Tibial nerve (tissue), 4 donors: ENCODE measurements at regions not wholly inside any gene's neighbourhood (a gene's known extent, or its start where the extent isn't known, plus 50 kb on each side); places are given as distances from the start of the nearest gene placed in this dataset.

Experiments
- DNase-seq, 2 donors: peaks; one replicate each; pipeline ENCODE4 v3.0.0-alpha.2; 2019; ENCODE audit warnings: low spot score in 2 of 2
- H3K27ac ChIP-seq, 4 donors: fragments of 200-600 bp; sonication (generic) in 3 of 4; one replicate each; pipeline ENCODE4 v1.5.1; 2017 to 2019; ENCODE audit warnings: mild to moderate bottlenecking in 1 of 4
- H3K27me3 ChIP-seq, 2 donors: fragments of 200-600 bp; sonication (generic) in 1 of 2; one replicate each; pipeline versions ENCODE4 v1.5.1 to v1.6.0; 2017 to 2019
- H3K36me3 ChIP-seq, 3 donors: fragments of 200-600 bp; sonication (generic); one replicate each; pipeline ENCODE4 v1.5.1; 2018 to 2019
- H3K4me1 ChIP-seq, 4 donors: fragments of 200-600 bp; sonication (generic) in 3 of 4; one replicate each; pipeline ENCODE4 v1.5.1; 2017 to 2019
- H3K4me3 ChIP-seq, 4 donors: fragments of 200-600 bp; sonication (generic) in 3 of 4; one replicate each; pipeline ENCODE4 v1.5.1; 2017 to 2019; ENCODE audit warnings: mild to moderate bottlenecking in 1 of 4, moderate library complexity in 1 of 4
- H3K9me3 ChIP-seq, 4 donors: fragments of 200-600 bp; sonication (generic) in 3 of 4; one replicate each; pipeline ENCODE4 v1.5.1; 2017 to 2019
- CTCF ChIP-seq, 5 experiments: fragments of 200-600 bp in 3 of 5; fragments of 450-650 bp in 2 of 5; sonication (generic) in 3 of 5; IDR thresholded peaks; one replicate each; pipeline ENCODE4 v1.5.1; 2016 to 2019; ENCODE audit warnings: antibody characterized with exemption in 5 of 5, mild to moderate bottlenecking in 3 of 5, moderate library complexity in 2 of 5
- EP300 ChIP-seq, 2 donors: sonication (generic); formaldehyde crosslinking; IDR thresholded peaks; one replicate each; pipeline ENCODE4 v1.6.1; 2017; ENCODE audit warnings: antibody characterized with exemption in 2 of 2, mild to moderate bottlenecking in 1 of 2
- POLR2A ChIP-seq, 2 donors: fragments of 450-650 bp; IDR thresholded peaks; one replicate each; pipeline ENCODE4 v1.6.1; 2017; ENCODE audit warnings: antibody characterized with exemption in 2 of 2, mild to moderate bottlenecking in 2 of 2, moderate library complexity in 2 of 2
- WGBS, 2 donors: methylation state at CpG; one replicate each; pipeline ENCODE4 v1.1.5; 2018; 5-methylcytosine and 5-hydroxymethylcytosine counted together

GRCh38 chr12:46884362-46884761 is 58.6 kb upstream of the SLC38A4 start:
- Histone ChIP-seq H3K9me3 (peaks cover 0 to 2% (median 0%) of the 10 kb centered on the region in 4 donors), H3K4me3 (no peak overlapping the region), H3K36me3 (no peaks in the 10 kb centered on the region), H3K27me3 (no peaks in the 10 kb centered on the region), H3K4me1 (no peaks in the 10 kb centered on the region), H3K27ac (no peak overlapping the region)
- TF ChIP-seq CTCF (IDR thresholded peaks at IDR 0.05) (no peak), POLR2A (IDR thresholded peaks at IDR 0.05) (no peak)
- DNase-seq, result no peak

GRCh38 chr12:46886541-46887041 is 60.8 kb upstream of the SLC38A4 start:
- DNase-seq, result no peak
- no peaks in the 10 kb centered on the region for H3K4me1 ChIP-seq
- H3K27me3 ChIP-seq, result no peaks in the 10 kb centered on the region
- no peaks in the 10 kb centered on the region for H3K36me3 ChIP-seq
- TF ChIP-seq EP300 (IDR thresholded peaks at IDR 0.05), result no peak
- TF ChIP-seq CTCF (IDR thresholded peaks at IDR 0.05), result no peak
- no peak for TF ChIP-seq POLR2A (IDR thresholded peaks at IDR 0.05)
- peaks cover 0 to 3% (median 0%) of the 10 kb centered on the region in 4 donors for H3K9me3 ChIP-seq
- no peak overlapping the region for H3K4me3 ChIP-seq
- 48 to 54% methylated on average over 2 of the region's 2 CpGs for WGBS, 2 donors
- H3K27ac ChIP-seq, result no peak overlapping the region

GRCh38 chr12:46887870-46888269 is 62.1 kb upstream of the SLC38A4 start:
- Histone ChIP-seq H3K4me3 (no peak overlapping the region), H3K36me3 (no peaks in the 10 kb centered on the region), H3K27me3 (no peaks in the 10 kb centered on the region), H3K27ac (no peak overlapping the region), H3K9me3 (peaks cover 0 to 3% (median 0%) of the 10 kb centered on the region in 4 donors), H3K4me1 (no peaks in the 10 kb centered on the region)
- TF ChIP-seq POLR2A (IDR thresholded peaks at IDR 0.05) (no peak), CTCF (IDR thresholded peaks at IDR 0.05) (no peak), EP300 (IDR thresholded peaks at IDR 0.05) (no peak)
- no peak for DNase-seq

- no peak for TF ChIP-seq POLR2A (IDR thresholded peaks at IDR 0.05)
- WGBS, 2 donors, result 87 to 95% methylated on average over 3 of the region's 3 CpGs
- H3K27ac ChIP-seq, result no peak overlapping the region
- H3K4me3 ChIP-seq, result no peak overlapping the region
- DNase-seq, result no peak
- H3K27me3 ChIP-seq, result no peaks in the 10 kb centered on the region
- H3K9me3 ChIP-seq, result peaks cover 0 to 6% (median 0%) of the 10 kb centered on the region in 4 donors
- H3K4me1 ChIP-seq, result no peaks in the 10 kb centered on the region
- no peaks in the 10 kb centered on the region for H3K36me3 ChIP-seq
Observed at GRCh38 chr12:46888568-46888967, 62.8 kb upstream of the SLC38A4 start.

- H3K9me3 ChIP-seq, result peaks cover 0 to 9% (median 0%) of the 10 kb centered on the region in 4 donors
- 74 to 84% methylated on average over 1 of the region's 1 CpG for WGBS, 2 donors
- no peaks in the 10 kb centered on the region for H3K27me3 ChIP-seq
- H3K4me3 ChIP-seq, result no peak overlapping the region
- TF ChIP-seq EP300 (IDR thresholded peaks at IDR 0.05), result no peak
- TF ChIP-seq POLR2A (IDR thresholded peaks at IDR 0.05), result no peak
- no peak for TF ChIP-seq CTCF (IDR thresholded peaks at IDR 0.05)
- no peak overlapping the region for H3K27ac ChIP-seq
- H3K36me3 ChIP-seq, result no peaks in the 10 kb centered on the region
- H3K4me1 ChIP-seq, result no peaks in the 10 kb centered on the region
- no peak for DNase-seq
Observed at GRCh38 chr12:46891306-46891705, 65.5 kb upstream of the SLC38A4 start.
